GM08714 (cell line): ENCODE measurements at regions not wholly inside any gene's neighbourhood (a gene's known extent, or its start where the extent isn't known, plus 50 kb on each side); places are given as distances from the start of the nearest gene placed in this dataset.

ENCODE experiments used
- H3K4me3 ChIP-seq: fragments of 200-500 bp; sonication (Bioruptor generic); 2 replicates; pipeline ENCODE4 v1.5.1; 2014; ENCODE audit warnings: mild to moderate bottlenecking, low read length, inconsistent platforms
- ZNF274 ChIP-seq: IDR thresholded peaks from 2 replicates; pipeline ENCODE4 v1.6.1; 2012; ENCODE audit warnings: mild to moderate bottlenecking, low read depth, low read length

GRCh38 chr18:56076723-56077122 is 488.7 kb upstream of the TCF4 start:
- no peak overlapping the region for H3K4me3 ChIP-seq

DNA sequence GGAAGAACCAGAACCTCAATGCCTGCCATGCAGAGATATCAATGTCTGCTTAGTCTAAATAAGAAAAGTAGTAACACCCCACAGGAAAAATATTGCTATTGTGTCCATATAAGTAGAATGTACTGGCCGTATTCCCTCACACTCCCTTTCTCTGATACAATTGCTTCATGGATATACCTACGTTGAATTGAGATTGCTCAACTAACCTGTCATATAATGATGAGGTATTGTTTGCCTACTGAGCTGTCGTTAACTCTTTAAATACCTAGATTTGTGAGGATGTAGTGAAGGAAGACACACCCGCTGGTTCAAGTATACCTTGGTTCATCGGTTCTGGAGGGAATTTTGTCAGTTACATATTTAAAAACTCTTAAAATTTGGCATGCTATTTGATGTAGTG is 480.7 kb upstream of the TCF4 start:
- TF ChIP-seq ZNF274, result no peak
- no peak overlapping the region for H3K4me3 ChIP-seq

More at GRCh38 chr18:56076723-56077122, 488.7 kb upstream of the TCF4 start:
- no peak for TF ChIP-seq ZNF274

- TF ChIP-seq ZNF274, result no peak
- H3K4me3 ChIP-seq, result no peak overlapping the region
Measured at GRCh38 chr18:56067969-56068671, 480.1 kb upstream of the TCF4 start.

DNA sequence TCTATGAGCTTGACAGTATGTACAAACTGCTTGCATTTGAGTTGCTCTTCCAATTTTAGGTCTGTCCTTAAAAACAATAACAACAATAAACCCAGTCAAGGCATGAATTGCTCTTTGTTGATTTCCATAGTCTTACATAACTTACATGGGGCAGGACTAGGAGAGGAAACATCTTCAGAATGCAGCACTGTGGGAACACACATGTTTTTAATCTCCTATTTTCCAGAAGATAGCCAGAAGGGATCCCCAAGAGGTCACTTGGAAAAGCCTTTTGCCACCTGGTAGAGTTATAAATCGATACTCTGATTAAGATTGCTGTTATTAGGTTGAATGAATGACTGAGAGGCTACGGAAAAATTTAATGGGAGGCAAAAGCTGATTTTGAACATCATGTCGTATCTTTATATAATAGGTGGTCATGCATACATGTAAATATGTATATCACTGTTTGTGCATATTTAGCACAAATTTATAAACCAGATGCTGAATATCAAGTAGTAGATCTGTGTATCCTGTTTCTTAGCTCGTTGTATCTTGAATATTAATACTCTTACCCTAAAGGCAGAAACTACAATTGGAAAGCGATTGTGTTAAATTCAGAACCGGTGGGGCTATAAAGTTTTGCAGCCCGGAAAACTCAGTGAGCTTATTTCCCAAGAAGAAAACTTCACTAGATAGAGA is 479.4 kb upstream of the TCF4 start:
- H3K4me3 ChIP-seq, result no peak overlapping the region
- TF ChIP-seq ZNF274, result no peak

GRCh38 chr18:56066524-56067213 is 478.7 kb upstream of the TCF4 start:
- TF ChIP-seq ZNF274, result no peak
- no peak overlapping the region for H3K4me3 ChIP-seq

- no peak for TF ChIP-seq ZNF274
- H3K4me3 ChIP-seq, result no peak overlapping the region
Measured at GRCh38 chr18:56065086-56065485, 477.1 kb upstream of the TCF4 start.

GRCh38 chr18:56062931-56063330 is 474.9 kb upstream of the TCF4 start:
- no peak overlapping the region for H3K4me3 ChIP-seq
- TF ChIP-seq ZNF274, result no peak

DNA sequence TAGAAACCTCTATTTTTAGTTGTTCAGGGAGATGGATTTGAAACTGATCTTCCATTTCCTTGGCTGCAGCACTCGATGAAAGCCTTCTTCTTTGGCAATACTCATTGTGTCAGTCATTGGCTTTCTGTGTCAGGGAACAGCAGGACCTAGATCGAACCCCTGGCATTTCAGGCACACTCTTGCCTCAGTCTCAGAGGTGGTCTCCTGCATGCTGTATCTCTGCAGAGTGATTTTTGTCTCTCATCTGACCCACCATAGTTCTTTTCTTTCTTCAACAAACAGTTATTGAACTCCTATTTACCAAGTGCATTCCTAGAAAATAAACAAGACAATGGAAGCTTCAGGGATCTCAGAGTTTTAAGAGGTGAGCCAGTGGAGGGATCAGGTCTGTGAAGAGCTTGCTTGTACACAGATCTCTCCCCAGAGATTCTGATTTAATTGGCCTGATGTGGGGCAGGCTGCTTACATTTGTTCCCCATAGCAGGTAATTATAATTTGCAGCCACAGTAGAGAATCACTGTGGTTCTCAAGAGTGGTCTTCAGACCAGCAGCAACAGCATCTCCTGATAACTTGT is 473.1 kb upstream of the TCF4 start:
- no peak for TF ChIP-seq ZNF274

GRCh38 chr18:56052202-56052601 is 464.2 kb upstream of the TCF4 start:
- no peak for TF ChIP-seq ZNF274
- no peak overlapping the region for H3K4me3 ChIP-seq

More for the DNA sequence above, 473.1 kb upstream of the TCF4 start:
- no peak overlapping the region for H3K4me3 ChIP-seq

DNA sequence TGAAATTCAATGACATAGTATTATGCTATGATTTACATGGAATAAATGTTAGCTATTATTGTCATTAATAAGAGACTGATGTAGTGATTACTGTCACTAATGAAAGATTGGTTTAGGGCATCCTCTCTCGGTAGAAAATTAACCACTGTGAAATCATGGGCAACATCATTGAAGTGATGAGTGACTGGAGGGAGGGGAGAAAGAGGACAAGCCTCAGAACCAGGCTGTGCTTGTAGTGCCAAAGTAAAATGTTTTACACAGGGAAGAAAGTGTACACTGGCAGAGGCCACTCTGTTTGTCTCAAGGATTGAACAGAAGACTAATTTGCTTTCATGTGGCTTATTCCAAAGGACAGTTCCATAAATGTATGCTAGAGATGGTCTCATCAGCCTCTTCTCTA is 456.2 kb upstream of the TCF4 start:
- no peak for TF ChIP-seq ZNF274
- H3K4me3 ChIP-seq, result no peak overlapping the region

GRCh38 chr18:56043641-56044061 is 455.7 kb upstream of the TCF4 start:
- no peak for TF ChIP-seq ZNF274
- H3K4me3 ChIP-seq, result no peak overlapping the region

GRCh38 chr18:56042915-56043536 is 455.0 kb upstream of the TCF4 start:
- TF ChIP-seq ZNF274, result no peak
- H3K4me3 ChIP-seq, result no peak overlapping the region

- no peak for TF ChIP-seq ZNF274
- H3K4me3 ChIP-seq, result no peak overlapping the region
Measured at GRCh38 chr18:56038171-56039030, 450.4 kb upstream of the TCF4 start.
